Endothelial cell of umbilical vein (primary cell): ENCODE measurements at regions not wholly inside any gene's neighbourhood (a gene's known extent, or its start where the extent isn't known, plus 50 kb on each side); places are given as distances from the start of the nearest gene placed in this dataset.

ENCODE experiments used
- BruUV-seq: library from RNA; stranded (reverse); fragments of 400-500 nt; replicated peaks from 2 replicates; lab custom pipeline; 2021; lab: Mats Ljungman, UMichigan
- CTCF ChIA-PET: fragments of 300-600, 350-600 bp; sonication (Branson Sonifier 250); formaldehyde crosslinking; loops from one replicate; lab custom pipeline; 2021; ENCODE audit warnings: antibody characterized with exemption, inconsistent platforms; lab: Charles Lee
- POLR2A ChIA-PET: fragments of 300-600, 350-600 bp; sonication (Branson Sonifier 250); formaldehyde crosslinking; loops from one replicate; lab custom pipeline; 2021; ENCODE audit warnings: antibody characterized with exemption, inconsistent platforms; lab: Charles Lee
- DNase-seq: peaks from one replicate; pipeline ENCODE4 v3.0.0-alpha.2; 2011; ENCODE audit warnings: low read depth, low spot score
- FAIRE-seq: peaks from 2 replicates; lab custom pipeline; 2011; peaks lifted over from hg19 to GRCh38; lab: Jason Lieb, UNC
- H2AFZ ChIP-seq: 2 replicates; pipeline ENCODE4 v1.6.0; 2012; ENCODE audit warnings: low read depth, low read length, control low read depth, inconsistent platforms
- H3K27ac ChIP-seq: 2 replicates; pipeline ENCODE4 v1.5.1; 2011; ENCODE audit warnings: low read depth, mild to moderate bottlenecking, control low read depth, low read length, moderate library complexity; ENCODE audit not compliant: insufficient read depth
- H3K27me3 ChIP-seq, 2 experiments: 2 replicates each; pipeline versions ENCODE4 v1.6.0 to v1.6.1; 2011; ENCODE audit warnings: low read length in 2 of 2, mixed read lengths in 1 of 2; ENCODE audit not compliant: control insufficient read depth in 2 of 2, insufficient read depth in 2 of 2
- H3K36me3 ChIP-seq, 2 experiments: 2 replicates in 1 of 2; 3 replicates in 1 of 2; pipeline ENCODE4 v1.5.1; 2011; ENCODE audit warnings: low read length in 2 of 2, mild to moderate bottlenecking in 1 of 2, moderate library complexity in 1 of 2; ENCODE audit not compliant: control insufficient read depth in 2 of 2, insufficient read depth in 2 of 2; ENCODE audit errors: extremely low read depth in 1 of 2
- H3K4me1 ChIP-seq: 3 replicates; pipeline ENCODE4 v1.5.1; 2011; ENCODE audit warnings: mild to moderate bottlenecking, low read length; ENCODE audit not compliant: control insufficient read depth, insufficient read depth; ENCODE audit errors: extremely low read depth
- H3K4me2 ChIP-seq: 2 replicates; pipeline ENCODE4 v1.6.1; 2011; ENCODE audit warnings: low read length, control low read depth, mixed read lengths; ENCODE audit not compliant: insufficient read depth
- H3K4me3 ChIP-seq, 3 experiments: fragments of 200-600 bp in 1 of 3; sonication (generic), shearing (Covaris generic) in 1 of 3; replicated peaks in 1 of 3; 2 replicates each; pipeline ENCODE4 v1.5.1; 2011 to 2016; ENCODE audit warnings: control low read depth in 3 of 3, low read length in 3 of 3, mild to moderate bottlenecking in 2 of 3, inconsistent platforms in 1 of 3, low read depth in 1 of 3, moderate library complexity in 1 of 3; ENCODE audit not compliant: insufficient read depth in 1 of 3
- H3K79me2 ChIP-seq: 2 replicates; pipeline ENCODE4 v1.6.0; 2012; ENCODE audit warnings: low read length, inconsistent platforms; ENCODE audit not compliant: control insufficient read depth, insufficient read depth
- H3K9ac ChIP-seq: replicated peaks from 2 replicates; pipeline ENCODE3; 2011; ENCODE audit warnings: low read length, control low read depth; ENCODE audit not compliant: insufficient read depth; ENCODE audit errors: extremely low read depth
- H3K9me1 ChIP-seq: replicated peaks from 3 replicates; pipeline ENCODE4 v1.6.0; 2011; ENCODE audit warnings: mild to moderate bottlenecking, low read length; ENCODE audit not compliant: control insufficient read depth, insufficient read depth; ENCODE audit errors: extremely low read depth
- H3K9me3 ChIP-seq: replicated peaks from 2 replicates; pipeline ENCODE4 v1.5.1; 2012; ENCODE audit warnings: low read length, inconsistent platforms; ENCODE audit not compliant: control insufficient read depth, insufficient read depth
- H4K20me1 ChIP-seq: replicated peaks from 2 replicates; pipeline ENCODE3; 2011; ENCODE audit warnings: mild to moderate bottlenecking, low read length; ENCODE audit not compliant: control insufficient read depth, insufficient read depth; ENCODE audit errors: extremely low read depth
- EZH2 ChIP-seq: IDR thresholded peaks from 2 replicates; pipeline ENCODE4 v1.6.1; 2012; ENCODE audit warnings: borderline replicate concordance, low read depth, mild to moderate bottlenecking, moderate library complexity, low read length, inconsistent platforms; ENCODE audit not compliant: severe bottlenecking
- POLR2AphosphoS5 ChIP-seq: IDR thresholded peaks from 2 replicates; pipeline ENCODE4 v1.6.1; 2012; ENCODE audit warnings: low read depth, mild to moderate bottlenecking, control low read depth, low read length, moderate library complexity; ENCODE audit not compliant: insufficient read depth
- dilution Hi-C: fragments of 300-500 bp; cut with MboI; formaldehyde crosslinking; loops from one replicate; pipeline ENCODE4 v1.15.0; 2019; ENCODE audit warnings: low sequenced_read_pairs; ENCODE audit not compliant: extremely low pct_ligation_motif_present
- intact Hi-C: fragments of 100-400 bp; cut with micrococcal nuclease; formaldehyde crosslinking; loops from one replicate; pipeline ENCODE4 v1.10.0; 2022
- TF ChIP-seq, protein P1 (sequence below), 2 donors: IDR thresholded peaks; 1 replicate in 1 of 2; 2 replicates in 1 of 2; pipeline ENCODE4 v1.5.1; 2011; ENCODE audit warnings: low read length in 2 of 2, mild to moderate bottlenecking in 2 of 2, moderate library complexity in 2 of 2, control low read depth in 1 of 2, inconsistent platforms in 1 of 2, low read depth in 1 of 2; ENCODE audit not compliant: insufficient read depth in 1 of 2; ENCODE audit errors: extremely low read depth in 1 of 2
- TF ChIP-seq, protein P2 (sequence below): IDR thresholded peaks from 2 replicates; pipeline ENCODE4 v1.6.1; 2011; ENCODE audit not compliant: insufficient read depth, insufficient read length

DNA sequence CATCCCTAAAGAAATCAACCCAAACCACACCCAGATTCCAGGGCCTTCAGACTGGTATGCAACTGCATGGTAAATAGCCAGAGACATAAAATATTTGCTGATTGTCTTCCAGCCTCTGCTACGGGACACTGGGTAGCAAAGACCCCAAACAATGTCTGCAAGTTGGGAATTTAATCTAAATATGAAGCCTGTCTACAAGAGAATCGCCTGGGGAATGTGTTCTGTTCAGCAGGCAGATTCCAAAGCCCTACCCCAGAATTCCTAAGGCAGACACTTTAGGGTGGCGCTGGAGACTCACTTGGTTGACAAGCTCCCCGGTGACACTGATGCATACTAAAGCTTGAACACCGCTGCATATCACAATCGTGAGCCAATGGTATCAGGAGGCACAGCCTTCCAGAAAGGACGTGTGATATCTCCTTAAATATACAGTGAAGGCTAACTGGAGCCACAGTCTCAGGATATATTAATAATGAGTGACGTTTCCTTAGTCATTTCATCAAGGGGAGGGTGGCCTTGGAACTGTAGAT lies 684.1 kb downstream of the NTRK3 start:
- FAIRE-seq (no peak), DNase-seq (no peak)
- no peak overlapping the region for H2AFZ ChIP-seq
- no TSS peak for BruUV-seq
- no peaks in the 10 kb centered on the region for H3K27me3 ChIP-seq
- TF ChIP-seq POLR2AphosphoS5 (no peak), EZH2 (no peak)
- TF ChIP-seq, protein P1, sequence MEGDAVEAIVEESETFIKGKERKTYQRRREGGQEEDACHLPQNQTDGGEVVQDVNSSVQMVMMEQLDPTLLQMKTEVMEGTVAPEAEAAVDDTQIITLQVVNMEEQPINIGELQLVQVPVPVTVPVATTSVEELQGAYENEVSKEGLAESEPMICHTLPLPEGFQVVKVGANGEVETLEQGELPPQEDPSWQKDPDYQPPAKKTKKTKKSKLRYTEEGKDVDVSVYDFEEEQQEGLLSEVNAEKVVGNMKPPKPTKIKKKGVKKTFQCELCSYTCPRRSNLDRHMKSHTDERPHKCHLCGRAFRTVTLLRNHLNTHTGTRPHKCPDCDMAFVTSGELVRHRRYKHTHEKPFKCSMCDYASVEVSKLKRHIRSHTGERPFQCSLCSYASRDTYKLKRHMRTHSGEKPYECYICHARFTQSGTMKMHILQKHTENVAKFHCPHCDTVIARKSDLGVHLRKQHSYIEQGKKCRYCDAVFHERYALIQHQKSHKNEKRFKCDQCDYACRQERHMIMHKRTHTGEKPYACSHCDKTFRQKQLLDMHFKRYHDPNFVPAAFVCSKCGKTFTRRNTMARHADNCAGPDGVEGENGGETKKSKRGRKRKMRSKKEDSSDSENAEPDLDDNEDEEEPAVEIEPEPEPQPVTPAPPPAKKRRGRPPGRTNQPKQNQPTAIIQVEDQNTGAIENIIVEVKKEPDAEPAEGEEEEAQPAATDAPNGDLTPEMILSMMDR (IDR thresholded peaks at IDR 0.05; ENCODE audit: extremely low read depth in 1 of 2, insufficient read depth in 1 of 2, low read depth in 1 of 2, low read length in 2 of 2), result no peak
- no peak overlapping the region for H3K4me3 ChIP-seq
- H3K9ac ChIP-seq, result no peak overlapping the region
- intact Hi-C loops (no loop called here), dilution Hi-C loops (no loop called here)
- H3K27ac ChIP-seq, result no peak overlapping the region
- H3K4me1 ChIP-seq, result no peaks in the 10 kb centered on the region
- H3K36me3 ChIP-seq, result no peaks in the 10 kb centered on the region
- H3K79me2 ChIP-seq, result no peaks in the 10 kb centered on the region
- H3K9me1 ChIP-seq, result no peaks in the 10 kb centered on the region
- CTCF ChIA-PET, result no interaction called here
- H3K4me2 ChIP-seq, result no peak overlapping the region
- no peaks in the 10 kb centered on the region for H4K20me1 ChIP-seq
- POLR2A ChIA-PET, result no interaction called here
- no peaks in the 10 kb centered on the region for H3K9me3 ChIP-seq

DNA sequence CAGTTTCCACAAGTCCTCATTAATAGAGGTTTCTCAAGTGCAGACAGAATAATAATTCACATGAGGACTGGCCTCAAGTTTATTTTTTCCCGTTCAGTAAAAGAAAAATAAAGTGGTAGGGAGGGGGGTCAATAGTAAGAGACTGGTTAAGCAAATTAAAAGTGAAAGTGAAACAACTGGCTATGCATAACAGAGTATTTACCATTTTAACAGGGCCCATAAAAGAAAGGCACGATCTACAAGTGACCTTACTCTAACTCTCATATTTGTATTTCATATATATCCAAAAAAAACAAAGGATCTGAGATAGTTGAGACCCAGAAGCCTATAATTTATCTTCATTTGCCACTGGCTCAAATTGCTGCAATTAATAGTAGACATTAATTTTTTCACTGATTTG lies 686.3 kb downstream of the NTRK3 start:
- H3K4me3 ChIP-seq, result no peak overlapping the region
- H3K9ac ChIP-seq, result no peak overlapping the region
- no peaks in the 10 kb centered on the region for H3K79me2 ChIP-seq
- H3K9me1 ChIP-seq, result no peaks in the 10 kb centered on the region
- intact Hi-C loops, result no loop called here
- TF ChIP-seq, protein P2, sequence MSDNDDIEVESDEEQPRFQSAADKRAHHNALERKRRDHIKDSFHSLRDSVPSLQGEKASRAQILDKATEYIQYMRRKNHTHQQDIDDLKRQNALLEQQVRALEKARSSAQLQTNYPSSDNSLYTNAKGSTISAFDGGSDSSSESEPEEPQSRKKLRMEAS, result no peak
- H3K4me2 ChIP-seq, result no peak overlapping the region
- no peaks in the 10 kb centered on the region for H3K9me3 ChIP-seq
- FAIRE-seq (no peak), DNase-seq (no peak)
- no peaks in the 10 kb centered on the region for H3K36me3 ChIP-seq
- H4K20me1 ChIP-seq, result no peaks in the 10 kb centered on the region
- no TSS peak for BruUV-seq
- dilution Hi-C loops, result no loop called here
- no peaks in the 10 kb centered on the region for H3K4me1 ChIP-seq
- ChIA-PET CTCF (no interaction called here), POLR2A (no interaction called here)
- H3K27me3 ChIP-seq, result no peaks in the 10 kb centered on the region
- H2AFZ ChIP-seq, result no peak overlapping the region
- no peak overlapping the region for H3K27ac ChIP-seq
